ENCODE measurements at regions not wholly inside any gene's neighbourhood (a gene's known extent, or its start where the extent isn't known, plus 50 kb on each side); places are given as distances from the start of the nearest gene placed in this dataset.
A peak's percentile ranks its signal among the peaks of the same experiment; 100 is the strongest.
"Not testable (repeated sequence)": the region's sequence is repeated elsewhere in the genome, so short reads cannot be mapped to it uniquely, and the experiment has no call there.

DNA sequence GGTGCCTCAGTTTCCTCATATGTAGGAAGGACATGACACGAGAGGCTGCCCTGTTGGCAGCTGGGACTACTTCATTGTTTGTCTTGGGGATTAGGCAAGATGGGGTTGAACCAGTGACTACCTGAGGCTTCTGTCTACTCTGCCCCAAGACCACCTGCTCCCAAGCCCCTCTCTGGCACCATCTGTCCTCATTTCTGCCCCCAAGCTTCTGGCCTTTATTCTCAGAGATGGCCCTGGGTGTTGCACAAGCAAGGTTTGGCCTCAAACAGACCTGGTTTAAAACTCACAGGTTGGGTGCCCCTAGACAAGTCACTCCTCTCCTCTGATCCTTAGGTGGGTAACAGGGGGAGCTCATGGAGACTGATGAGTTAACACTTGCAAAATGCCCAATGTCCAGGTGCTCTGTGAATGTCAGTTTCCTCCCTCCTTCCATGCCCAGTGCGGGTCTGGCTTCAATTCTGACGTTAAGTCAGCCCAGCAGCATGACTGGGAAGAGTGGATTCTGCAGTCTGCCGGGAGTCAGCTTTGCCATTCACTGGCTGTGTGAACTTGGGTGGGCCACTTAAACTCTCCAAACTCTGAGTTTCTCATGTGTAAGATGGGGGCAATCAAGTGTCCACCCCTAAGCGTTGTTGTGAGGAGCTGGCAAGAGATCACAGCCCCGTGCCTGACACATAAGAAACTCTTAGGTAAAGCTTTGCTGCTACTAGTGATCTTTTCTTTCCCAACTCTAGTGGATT, 84.5 kb upstream of the TOX2 start:
- intact Hi-C loops (cut with DNase I), result no loop called here
- H3K27ac ChIP-seq, result no peak overlapping the region
- no peaks in the 10 kb centered on the region for H3K36me3 ChIP-seq
- 74 to 86% methylated on average over 6 of the region's 6 CpGs for WGBS, 2 donors
- H3K9me3 ChIP-seq, result peaks cover 0 to 4% (median 0%) of the 10 kb centered on the region in 4 donors
- no peaks in the 10 kb centered on the region for H3K4me1 ChIP-seq
- peaks cover 0 to 14% (median 2%) of the 10 kb centered on the region in 3 donors for H3K27me3 ChIP-seq
- TF ChIP-seq POLR2AphosphoS5 (IDR thresholded peaks at IDR 0.05) (no peak), POLR2A (IDR thresholded peaks at IDR 0.05) (no peak), EP300 (IDR thresholded peaks at IDR 0.05) (no peak)
- TF ChIP-seq, protein P1, sequence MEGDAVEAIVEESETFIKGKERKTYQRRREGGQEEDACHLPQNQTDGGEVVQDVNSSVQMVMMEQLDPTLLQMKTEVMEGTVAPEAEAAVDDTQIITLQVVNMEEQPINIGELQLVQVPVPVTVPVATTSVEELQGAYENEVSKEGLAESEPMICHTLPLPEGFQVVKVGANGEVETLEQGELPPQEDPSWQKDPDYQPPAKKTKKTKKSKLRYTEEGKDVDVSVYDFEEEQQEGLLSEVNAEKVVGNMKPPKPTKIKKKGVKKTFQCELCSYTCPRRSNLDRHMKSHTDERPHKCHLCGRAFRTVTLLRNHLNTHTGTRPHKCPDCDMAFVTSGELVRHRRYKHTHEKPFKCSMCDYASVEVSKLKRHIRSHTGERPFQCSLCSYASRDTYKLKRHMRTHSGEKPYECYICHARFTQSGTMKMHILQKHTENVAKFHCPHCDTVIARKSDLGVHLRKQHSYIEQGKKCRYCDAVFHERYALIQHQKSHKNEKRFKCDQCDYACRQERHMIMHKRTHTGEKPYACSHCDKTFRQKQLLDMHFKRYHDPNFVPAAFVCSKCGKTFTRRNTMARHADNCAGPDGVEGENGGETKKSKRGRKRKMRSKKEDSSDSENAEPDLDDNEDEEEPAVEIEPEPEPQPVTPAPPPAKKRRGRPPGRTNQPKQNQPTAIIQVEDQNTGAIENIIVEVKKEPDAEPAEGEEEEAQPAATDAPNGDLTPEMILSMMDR (IDR thresholded peaks at IDR 0.05), result no peak
- DNase-seq, result peak; percentile 19
- H3K4me3 ChIP-seq, result no peak overlapping the region

DNA sequence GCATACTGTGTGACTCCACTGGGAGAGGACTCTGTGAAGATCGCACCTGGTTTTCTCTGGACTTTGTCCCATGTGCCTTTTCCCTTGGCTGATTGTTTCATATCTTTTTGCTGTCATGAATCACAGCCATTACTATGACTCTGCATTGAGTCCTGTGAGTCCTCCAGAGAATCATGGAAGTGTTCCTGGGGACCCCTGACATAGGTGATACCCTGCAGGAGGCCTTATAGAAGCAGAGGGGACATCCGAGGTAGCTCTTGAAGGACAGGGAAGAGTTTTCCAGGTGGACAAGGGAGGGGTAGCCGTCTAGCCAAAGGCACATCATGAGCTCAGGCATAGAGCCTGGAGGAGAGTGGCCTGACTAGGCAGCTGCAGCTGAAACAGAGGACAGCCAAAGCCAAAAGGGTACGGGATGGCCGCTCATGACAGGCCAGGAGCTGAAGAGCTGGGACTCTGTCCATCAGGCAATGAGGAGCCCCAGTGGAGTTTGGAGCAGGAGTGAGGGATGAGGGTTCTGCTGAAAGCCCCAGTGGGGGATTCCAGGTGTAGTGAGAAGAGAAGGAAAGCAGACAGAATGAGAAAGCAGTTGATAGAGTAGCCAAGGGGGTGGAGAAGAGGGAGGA, 86.6 kb upstream of the TOX2 start:
- 65 to 85% methylated on average over 5 of the region's 5 CpGs for WGBS, 2 donors
- peak; percentile 10 for DNase-seq

DNA sequence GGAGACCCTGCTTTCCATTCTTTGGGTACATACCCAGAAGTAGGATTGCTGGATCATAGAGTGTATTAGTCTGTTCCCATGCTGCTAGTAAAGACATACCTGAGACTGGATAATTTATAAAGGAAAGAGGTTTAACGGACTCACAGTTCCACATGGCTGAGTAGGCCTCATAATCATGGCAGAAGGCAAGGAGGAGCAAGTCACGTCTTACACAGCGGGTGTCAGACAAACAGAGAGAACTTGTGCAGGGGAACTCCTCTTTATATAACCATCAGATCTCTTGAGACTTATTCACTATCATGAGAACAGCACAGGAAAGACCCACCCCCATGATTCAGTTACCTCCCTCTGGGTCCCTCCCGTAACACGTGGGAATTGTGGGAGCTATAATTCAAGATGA, 87.7 kb upstream of the TOX2 start:
- intact Hi-C loops (cut with DNase I); H3K4me1 ChIP-seq; DNase-seq; H3K27ac ChIP-seq; H3K4me3 ChIP-seq; H3K36me3 ChIP-seq; H3K9me3 ChIP-seq: not testable (repeated sequence)
- H3K27me3 ChIP-seq, result peaks cover 0 to 14% (median 2%) of the 10 kb centered on the region in 3 donors
- 75 to 89% methylated on average over 5 of the region's 5 CpGs for WGBS, 2 donors

More for the DNA sequence above, 86.6 kb upstream of the TOX2 start:
- H3K27me3 ChIP-seq, result peaks cover 0 to 14% (median 2%) of the 10 kb centered on the region in 3 donors
- H3K36me3 ChIP-seq, result no peaks in the 10 kb centered on the region
- H3K4me3 ChIP-seq, result no peak overlapping the region
- TF ChIP-seq, protein P1 (IDR thresholded peaks at IDR 0.05), result no peak
- TF ChIP-seq EP300 (IDR thresholded peaks at IDR 0.05) (no peak), POLR2A (IDR thresholded peaks at IDR 0.05) (no peak), POLR2AphosphoS5 (IDR thresholded peaks at IDR 0.05) (no peak)
- no peaks in the 10 kb centered on the region for H3K4me1 ChIP-seq
- intact Hi-C loops (cut with DNase I), result no loop called here
- no peak overlapping the region for H3K27ac ChIP-seq
- H3K9me3 ChIP-seq, result peaks cover 0 to 4% (median 0%) of the 10 kb centered on the region in 4 donors

DNA sequence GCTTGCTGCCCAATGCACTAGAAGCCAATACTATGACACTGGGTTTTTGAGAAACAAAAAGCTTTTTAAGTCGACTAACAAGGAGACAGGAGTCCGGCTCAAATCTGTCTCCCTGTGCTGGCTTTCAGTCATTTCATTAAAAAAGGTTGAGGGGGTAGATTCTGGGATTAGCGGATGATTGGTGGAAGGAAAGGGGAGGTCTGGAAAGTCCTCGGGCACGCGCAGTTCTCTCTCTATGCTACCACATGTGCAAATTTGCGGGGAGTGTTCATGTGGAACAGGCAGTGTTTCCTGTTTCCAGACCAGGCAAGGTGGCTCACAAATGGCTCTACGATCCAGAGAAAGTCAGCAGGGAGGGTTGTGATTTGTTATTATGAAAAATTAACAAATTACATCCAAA, 89.1 kb upstream of the TOX2 start:
- H3K4me3 ChIP-seq, result no peak overlapping the region
- H3K27ac ChIP-seq, result no peak overlapping the region
- peak; percentile 21 for DNase-seq
- no peaks in the 10 kb centered on the region for H3K4me1 ChIP-seq
- H3K9me3 ChIP-seq, result peaks cover 0 to under 1% (median 0%) of the 10 kb centered on the region in 4 donors
- no peak for TF ChIP-seq EP300 (IDR thresholded peaks at IDR 0.05)
- no peak for TF ChIP-seq POLR2AphosphoS5 (IDR thresholded peaks at IDR 0.05)
- TF ChIP-seq, protein P1 (IDR thresholded peaks at IDR 0.05), result no peak
- no peak for TF ChIP-seq POLR2A (IDR thresholded peaks at IDR 0.05)
- H3K27me3 ChIP-seq, result peaks cover 0 to 4% (median 2%) of the 10 kb centered on the region in 3 donors
- no peaks in the 10 kb centered on the region for H3K36me3 ChIP-seq
- 77 to 80% methylated on average over 8 of the region's 8 CpGs for WGBS, 2 donors
- intact Hi-C loops (cut with DNase I), result no loop called here

DNA sequence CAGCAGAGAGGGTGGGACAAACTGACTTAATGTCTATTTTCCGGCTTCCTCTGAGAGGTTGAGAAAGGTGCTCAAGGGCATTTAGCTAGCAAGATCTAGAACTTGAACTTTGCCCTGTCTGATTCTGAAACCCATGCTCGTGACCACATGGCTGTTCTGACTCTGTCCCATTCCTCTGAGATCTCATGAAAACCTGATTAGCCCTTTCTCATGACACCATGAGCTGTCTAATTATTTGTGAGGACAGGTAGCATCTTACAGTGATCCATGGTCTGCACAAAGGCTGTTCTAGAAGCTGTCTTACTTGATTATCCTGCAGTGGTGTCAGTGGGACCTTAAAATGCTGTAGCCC, 89.6 kb upstream of the TOX2 start:
- H3K4me3 ChIP-seq, result no peak overlapping the region
- no peaks in the 10 kb centered on the region for H3K36me3 ChIP-seq
- no peaks in the 10 kb centered on the region for H3K4me1 ChIP-seq
- H3K27me3 ChIP-seq, result peaks cover 0 to 4% (median 2%) of the 10 kb centered on the region in 3 donors
- TF ChIP-seq POLR2AphosphoS5 (IDR thresholded peaks at IDR 0.05), result no peak
- no peak for TF ChIP-seq POLR2A (IDR thresholded peaks at IDR 0.05)
- TF ChIP-seq, protein P1 (IDR thresholded peaks at IDR 0.05), result no peak
- no peak for TF ChIP-seq EP300 (IDR thresholded peaks at IDR 0.05)
- WGBS, 2 donors, result 20 to 64% methylated on average over 2 of the region's 2 CpGs
- H3K27ac ChIP-seq, result no peak overlapping the region
- intact Hi-C loops (cut with DNase I), result no loop called here
- DNase-seq, result no peak
- H3K9me3 ChIP-seq, result no peaks in the 10 kb centered on the region
